KG1 (cell line): ENCODE measurements at regions not wholly inside any gene's neighbourhood (a gene's known extent, or its start where the extent isn't known, plus 50 kb on each side); places are given as distances from the start of the nearest gene placed in this dataset.
"Not testable (repeated sequence)": the region's sequence is repeated elsewhere in the genome, so short reads cannot be mapped to it uniquely, and the experiment has no call there.

Experiments
- DNase-seq: peaks from one replicate; lab custom pipeline; 2025; lab: John Stamatoyannopoulos, UW

DNA sequence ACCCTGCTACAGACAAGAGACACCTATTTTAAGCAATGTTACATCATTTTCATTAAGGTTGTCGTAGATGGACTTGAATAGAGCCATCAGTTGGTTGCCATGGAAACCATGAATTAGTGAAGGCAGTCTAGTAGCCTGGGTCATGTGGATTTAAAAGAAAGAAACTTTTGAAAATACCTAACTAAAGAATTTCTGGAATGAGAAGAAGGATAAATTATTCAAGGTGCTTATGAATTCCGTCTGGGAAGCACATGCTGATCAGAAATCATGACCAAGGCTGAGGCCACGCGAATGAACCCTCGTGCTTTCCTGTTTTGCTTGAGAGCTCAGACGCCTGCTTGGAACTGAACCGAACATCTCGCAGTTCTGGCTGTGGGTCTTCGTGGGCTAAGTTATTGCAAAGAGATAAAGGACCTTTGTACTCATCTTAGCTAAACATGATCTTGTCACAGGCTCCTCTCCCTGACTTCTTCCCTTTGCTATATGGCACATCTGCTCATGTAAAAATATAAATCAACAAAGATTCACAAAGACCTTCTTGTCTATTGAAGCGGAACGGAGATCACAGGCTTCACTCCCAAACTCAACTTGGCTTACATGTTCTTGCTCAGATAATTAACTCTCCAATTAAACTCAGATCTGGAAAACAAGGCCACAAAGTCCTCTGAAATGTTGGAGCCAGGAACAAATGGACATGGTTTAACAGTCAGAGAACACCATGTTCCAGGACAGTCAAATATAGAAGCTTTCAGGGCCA is 140.2 kb downstream of the NUFIP1 start:
- DNase-seq: no peak

DNA sequence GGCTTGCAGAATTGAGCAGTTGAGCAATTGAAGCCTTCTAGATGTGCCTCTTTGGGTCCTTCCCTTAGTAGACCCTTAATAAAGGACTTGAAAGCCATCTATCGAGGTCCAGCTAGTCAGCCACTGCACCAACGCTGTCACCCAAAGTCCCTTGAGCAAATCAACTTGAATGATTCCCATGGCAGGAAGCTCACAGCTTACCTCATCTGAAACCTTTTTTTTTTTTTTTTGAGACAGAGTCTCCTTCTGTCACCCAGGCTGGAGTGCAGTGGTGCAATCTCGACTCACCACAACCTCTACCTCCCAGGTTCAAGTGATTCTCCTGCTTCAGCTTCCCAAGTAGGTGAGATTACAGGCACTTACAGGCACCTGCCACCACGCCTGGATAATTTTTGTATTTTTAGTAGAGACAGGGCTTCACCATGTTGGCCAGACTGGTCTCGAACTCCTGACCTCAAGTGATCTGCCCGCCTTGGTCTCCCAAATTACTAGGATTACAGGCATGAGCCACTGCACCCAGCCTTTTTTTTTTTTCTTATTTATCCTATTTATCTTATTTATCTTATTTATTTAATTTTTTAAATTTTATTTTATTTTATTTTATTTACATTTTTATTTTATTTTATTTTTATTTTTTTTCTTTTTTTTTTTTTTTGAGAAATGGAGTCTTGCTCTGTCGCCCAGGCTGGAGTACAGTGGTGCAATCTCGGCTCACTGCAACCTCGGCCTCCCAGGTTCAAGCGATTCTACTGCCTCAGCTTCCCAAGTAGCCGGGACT is 143.8 kb downstream of the NUFIP1 start:
- DNase-seq: not testable (repeated sequence)

DNA sequence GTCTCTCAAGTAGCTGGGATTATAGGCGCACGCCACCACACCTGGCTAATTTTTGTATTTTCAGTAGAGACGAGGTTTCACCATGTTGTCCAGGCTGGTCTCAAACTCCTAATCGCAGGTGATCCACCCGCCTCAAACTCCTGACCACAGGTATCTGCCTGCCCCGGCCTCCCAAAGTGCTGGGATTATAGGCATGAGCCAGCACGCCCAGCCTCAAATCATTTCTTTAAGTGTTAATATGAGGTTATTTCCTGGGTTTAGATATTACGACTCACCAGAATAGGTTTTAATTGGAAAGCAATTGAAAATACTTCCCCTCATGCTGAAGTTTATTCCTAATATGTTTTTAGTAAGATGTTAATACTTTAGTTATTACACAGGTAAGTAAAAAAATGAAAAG is 144.5 kb downstream of the NUFIP1 start:
- no peak for DNase-seq

DNA sequence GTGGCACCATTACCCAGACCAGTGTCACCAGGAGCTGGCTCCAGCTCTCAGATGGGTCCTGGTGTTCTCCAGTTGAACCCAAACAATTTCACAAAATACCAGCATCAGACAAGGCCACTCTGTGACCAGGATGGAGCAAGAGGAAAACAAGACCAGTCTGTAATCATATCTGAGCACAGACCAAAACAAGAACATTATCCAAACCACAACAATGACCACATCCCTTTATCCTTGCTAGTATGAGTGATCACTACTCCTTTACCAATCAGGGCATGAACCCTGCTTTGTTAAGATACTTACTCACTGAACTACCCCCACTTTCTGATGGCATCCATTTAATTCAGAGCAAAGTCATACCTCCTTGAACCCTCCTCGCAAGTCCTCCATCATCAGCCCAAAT is 145.9 kb downstream of the NUFIP1 start:
- no peak for DNase-seq

DNA sequence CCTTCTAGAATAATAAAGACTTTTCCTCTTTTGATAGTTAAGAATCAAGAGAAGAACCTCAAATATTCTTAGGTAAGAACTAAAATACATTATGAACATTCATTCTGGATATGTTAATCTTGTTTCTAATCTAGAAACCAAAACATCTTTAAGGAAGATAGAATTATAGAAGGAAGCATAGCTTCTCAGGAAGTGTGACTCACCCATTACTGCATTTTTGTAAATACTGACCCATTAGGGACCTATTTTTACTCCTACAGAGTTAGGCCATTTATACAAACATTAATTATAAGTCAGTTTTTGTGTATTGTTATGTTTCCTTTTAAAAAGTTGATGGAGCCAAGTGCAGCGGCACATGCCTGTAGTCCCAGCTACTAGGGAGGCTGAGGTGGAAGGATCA is 147.1 kb downstream of the NUFIP1 start:
- no peak for DNase-seq

DNA sequence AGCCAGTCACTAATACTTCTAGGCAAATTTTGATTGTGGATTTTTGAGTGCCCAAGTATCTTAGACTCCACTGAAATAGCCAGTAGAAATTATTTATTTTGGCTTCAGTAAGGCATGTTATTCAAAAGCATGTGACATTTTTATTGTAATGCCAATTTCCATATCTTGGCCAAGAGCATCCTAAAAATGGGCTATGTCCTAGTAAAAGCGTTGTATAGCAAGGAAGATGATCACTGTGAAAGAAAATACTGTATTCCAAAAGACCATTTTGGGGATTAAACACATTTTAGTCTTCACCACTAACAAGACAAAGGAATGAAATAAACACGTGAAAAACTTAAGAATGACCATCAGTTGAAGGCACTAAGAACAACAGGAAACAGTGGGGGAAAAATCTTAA is 149.1 kb downstream of the NUFIP1 start:
- no peak for DNase-seq

DNA sequence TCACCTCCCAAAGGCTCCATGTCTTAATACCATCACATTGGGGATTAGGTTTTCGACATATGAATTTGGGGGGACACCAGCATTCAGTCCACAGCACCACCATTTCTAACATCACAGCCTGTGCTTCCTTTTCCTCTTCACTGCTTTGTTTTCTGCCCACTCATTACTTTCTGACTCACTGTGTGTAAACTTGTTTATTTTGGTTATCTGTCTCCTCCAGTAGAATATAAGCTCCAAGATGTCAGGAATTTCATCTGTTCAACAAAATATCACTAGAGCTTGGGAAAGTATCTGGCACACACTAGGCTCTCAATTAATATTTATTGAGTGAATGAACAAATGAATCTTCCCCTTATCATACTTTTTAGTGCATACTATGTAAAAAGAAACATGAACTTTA is 152.0 kb downstream of the NUFIP1 start:
- DNase-seq: no peak

DNA sequence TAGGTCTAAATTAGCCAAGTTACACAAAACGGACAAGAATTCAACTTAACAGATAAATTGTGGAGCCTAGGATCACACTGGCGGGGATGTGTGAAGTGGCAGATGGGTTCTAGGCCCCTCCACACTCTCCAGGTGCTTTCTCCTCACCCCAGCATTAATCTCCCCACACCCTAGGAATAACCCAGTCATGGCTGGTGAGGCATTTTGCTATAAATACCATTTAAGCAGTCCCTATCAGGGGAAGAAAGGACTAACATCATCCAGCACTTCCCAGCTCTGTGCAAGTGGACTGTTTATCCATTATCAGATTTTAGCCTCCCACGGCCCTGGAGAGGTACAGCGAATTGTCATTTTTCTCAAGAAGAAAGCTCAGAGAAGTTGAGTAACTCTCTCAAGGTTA is 154.9 kb downstream of the NUFIP1 start:
- no peak for DNase-seq

DNA sequence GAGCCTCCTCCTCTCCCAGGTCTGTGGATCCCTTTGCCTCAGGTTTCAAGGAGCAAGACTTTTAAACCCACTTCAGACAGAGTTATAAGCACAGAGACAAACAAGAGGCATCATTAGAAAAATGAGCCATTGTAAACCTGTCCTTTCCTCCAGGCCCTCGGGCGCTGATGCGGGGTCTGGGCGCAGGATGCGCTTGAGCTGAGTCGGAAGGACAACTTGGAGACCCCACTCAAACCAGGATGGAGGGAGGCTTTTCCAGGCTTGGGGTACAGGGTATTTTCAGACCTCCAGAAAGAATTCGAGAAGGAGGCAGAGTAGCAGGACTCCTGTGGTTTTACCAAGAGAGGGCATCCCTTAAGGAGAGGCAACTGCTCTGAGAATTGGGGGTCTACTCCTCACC is 155.6 kb downstream of the NUFIP1 start:
- DNase-seq: no peak

DNA sequence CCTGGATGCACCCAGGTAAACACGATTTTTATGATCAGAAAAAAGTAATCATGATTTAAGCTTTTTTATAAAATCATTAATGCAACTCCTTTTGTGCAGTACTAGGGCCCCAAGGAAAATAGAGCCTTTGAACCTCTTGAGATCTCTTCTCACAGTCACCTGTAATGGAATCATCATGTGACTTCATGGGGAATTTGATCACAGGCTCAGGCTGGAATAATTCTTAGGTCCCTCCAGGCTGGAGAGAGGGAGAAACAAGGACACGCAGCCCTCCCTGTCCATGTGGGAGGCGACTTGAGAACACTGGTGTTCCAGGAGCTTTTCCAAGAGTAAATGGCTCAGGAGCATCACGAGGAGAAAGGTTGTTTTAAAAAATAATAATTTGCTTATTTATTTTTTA is 156.1 kb downstream of the NUFIP1 start:
- DNase-seq: no peak

DNA sequence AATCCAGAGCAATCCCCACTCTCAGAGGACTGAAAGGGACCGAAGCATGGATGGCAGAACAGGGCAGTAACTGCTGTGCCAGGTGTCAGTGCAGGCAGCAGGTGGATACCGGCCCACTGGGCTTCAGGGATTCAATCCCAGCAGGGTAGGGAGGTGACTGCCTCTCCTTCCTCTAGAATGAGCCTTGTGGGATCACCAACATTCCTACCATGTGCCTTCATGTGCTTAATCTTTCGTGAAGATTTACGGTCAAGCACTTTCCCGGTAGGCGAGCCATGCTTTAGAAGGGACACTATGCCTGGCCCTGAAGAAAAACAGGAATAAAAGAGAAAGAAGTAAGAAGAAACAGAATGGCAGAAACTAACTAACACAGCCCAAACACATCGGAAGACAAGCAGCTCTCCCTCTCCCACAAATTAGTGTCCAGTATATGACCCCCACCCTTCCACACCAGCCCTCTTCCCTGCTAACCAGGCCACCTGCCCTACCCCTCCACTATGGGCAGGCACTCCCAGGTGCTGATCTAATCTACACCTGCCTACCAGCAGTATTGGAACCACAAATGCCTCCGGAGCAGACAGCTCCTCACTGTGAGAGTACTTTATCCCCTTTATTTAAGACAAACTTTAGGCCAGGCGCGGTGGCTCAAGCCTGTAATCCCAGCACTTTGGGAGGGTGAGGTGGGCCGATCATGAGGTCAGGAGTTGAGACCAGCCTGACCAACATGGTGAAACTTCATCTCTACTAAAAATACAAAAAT is 162.5 kb downstream of the NUFIP1 start:
- no peak for DNase-seq

DNA sequence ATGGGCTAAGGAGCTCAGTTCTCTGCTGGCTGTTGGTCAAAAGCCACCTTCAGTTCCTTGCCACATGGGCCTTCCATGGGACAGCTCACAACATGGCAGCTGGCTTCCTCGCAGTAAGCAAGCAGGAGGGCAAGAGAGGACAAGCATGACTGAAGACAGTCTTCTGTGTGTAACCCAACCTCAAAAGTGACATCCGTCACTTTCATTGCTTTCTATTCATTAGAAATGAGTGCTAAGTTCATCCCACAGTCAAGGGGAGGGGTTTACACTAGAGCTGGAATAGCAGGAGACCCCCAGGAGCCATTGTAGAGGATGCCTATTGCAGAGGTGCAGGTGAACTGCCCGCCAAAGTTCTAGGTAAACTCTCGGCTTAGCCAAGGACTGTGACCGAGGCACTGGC is 163.3 kb downstream of the NUFIP1 start:
- no peak for DNase-seq

DNA sequence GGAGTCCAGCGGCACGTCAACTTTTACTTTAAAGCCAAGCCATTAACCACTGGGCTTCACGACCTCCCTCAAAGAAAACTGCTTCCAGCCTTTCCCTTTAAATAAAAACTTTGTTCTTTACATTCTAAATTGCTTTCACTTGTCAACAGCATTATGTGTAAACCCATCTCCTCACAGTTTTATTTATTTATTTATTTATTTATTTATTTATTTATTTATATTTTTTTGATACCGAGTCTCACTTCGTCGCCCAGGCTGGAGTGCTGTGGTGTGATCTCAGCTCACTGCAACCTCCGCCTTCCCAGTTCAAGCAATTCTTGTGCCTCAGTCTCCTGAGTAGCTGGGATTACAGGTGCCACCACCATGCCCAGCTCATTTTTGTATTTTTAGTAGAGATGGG is 165.7 kb downstream of the NUFIP1 start:
- DNase-seq: not testable (repeated sequence)

DNA sequence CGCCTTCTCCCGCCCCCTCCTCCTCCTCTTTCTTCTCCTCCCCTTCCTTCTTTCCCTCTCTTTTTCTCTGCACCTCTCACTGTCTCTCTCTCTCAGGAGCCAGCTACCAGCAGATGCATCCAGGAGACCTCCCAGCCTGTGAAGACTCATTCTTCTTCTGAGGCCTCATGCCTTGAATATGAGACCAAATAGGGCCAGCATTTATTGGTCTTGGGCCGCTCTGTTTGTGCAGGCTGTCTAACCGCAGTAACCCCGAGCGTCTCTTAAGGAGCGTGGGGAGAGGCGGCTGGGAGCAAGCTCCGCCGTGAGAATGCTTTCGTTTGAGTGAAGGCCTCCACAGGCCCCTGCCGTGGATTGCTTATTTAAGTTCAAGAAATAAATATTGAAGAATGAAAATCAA is 167.0 kb downstream of the NUFIP1 start:
- DNase-seq: no peak

DNA sequence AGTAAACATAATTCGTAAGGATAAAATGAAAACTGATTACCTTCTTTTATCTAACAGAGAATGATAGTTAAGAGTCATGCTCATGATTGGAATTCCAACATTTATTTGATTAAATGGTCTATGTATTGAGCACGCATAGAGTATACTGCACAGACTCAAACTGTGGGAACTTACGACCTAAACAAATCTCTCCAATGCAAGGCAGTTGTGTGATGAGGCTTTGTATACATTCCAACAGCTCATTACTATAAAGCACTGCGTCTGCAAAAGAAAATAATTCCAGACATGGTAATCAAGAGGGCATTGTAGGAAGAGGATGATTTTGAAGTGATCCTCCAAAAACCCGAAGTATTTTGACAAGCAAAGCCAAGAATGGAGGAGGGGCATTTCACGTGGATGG is 169.5 kb downstream of the NUFIP1 start:
- DNase-seq: no peak

DNA sequence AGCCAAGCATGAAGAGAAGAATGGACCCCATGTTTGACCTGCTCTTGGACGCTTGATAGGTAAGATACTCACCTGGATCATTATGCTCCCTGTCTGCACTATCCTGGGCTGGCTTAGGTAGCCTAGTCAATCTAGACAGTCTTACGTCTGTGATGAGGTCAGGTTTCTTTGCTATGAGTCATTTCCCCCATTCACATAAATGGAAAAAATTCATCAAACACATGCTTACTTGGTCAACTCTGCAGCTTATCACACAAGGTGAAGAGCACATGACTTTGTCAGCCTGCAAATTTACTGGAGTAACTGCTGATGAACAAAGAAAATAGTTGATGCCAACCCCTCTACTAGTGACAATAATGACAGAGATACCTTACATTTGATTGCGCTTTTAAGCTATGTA is 170.0 kb downstream of the NUFIP1 start:
- no peak for DNase-seq

DNA sequence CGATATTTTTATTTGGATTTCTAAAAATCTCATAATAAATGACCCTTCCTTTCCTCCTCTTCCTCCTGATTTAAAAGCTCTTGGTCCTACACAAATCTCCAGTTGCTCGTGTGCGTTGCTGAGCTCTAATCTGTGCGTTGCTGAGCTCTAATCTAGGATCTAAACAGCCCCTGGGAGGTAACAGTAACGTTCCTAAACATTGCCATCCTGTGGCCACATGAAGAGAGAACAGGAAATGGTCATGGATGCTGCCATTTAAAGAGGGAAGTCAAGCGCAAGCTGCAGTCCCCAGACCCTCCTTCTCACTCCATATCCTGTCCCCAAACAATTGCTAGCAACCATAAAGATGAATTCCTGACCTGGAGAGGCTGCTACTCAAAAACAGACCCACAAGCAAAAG is 170.8 kb downstream of the NUFIP1 start:
- no peak for DNase-seq

DNA sequence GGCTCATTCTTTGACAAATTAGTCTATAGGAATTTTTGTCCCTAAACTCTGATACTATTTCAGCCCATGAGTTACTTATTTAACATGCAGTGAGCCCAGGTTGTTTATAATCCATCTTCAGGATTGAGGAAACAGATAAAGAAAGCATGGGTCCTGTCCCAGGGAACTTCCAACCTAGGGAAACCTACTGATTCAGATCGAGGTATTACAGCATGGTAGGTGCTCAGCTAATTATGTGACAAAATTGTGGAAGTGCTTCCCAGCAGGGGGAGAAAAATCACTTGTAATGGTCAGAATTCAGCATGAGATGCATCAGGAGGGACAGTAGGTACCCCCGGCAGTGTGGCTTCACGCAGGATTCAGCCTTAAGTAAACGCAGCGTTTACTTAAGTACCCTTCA is 171.3 kb downstream of the NUFIP1 start:
- DNase-seq: no peak

DNA sequence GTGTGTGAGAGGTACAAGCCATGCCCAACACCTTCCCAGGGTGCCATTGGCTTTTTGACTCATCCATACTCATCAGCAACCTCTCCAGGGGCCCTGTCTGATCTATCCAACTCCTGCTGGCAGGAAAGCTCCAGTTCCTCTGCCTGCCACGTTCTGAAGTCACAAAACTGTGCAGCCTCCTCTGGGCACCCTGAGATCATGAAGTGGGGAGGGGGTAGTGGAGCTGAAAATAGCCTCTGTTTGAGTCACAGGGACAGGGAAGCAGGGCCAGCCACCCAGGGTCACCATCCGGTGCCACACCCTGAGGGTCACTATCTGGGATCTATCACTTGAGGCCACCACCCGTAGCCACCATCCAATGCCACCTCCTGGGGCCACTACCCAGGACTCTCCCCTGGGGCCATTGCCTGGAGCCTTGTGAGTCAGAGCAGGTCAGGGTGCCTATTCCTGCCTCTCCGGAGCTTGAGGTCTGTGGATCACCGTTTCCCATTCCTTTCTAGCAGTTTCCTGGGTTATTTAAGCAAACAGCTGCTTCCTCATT is 172.1 kb downstream of the NUFIP1 start:
- DNase-seq: no peak

DNA sequence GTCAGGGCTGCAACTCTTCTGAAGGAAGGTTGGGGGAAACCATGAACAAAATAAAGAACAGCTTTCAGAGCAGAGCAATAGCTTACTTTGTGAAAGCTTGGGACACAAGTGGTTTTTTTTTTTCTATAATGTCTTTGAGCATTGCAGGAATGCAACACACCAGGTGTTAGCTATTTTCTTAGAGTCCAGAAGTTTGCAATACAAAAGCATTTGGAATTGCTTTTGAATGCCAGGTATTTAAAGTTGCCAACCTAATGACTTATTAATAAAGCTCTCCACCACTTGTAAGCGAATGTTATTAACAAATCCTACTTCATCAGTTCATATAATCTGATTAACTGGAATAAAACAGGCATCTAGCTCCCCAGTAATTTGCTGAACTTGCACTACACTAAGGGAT is 172.6 kb downstream of the NUFIP1 start:
- DNase-seq: no peak

DNA sequence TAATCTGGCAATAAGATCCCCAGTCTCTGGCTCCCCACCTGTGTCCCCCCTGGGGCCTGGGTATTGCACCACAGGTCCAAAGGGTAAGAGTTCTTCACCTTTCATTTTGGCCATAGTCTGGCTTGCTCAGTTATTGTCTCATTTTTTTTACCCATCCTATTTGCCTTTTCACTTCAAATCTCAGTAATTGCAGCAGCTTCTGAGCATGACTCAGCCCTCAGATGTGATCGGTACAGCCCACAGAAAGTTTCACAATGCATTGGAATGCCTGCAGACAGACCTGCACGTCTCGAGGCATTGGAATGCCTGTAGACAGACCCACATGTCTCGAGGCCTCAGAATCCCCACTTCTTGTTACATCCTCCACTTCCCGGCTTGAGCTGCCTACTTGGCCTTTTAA is 173.6 kb downstream of the NUFIP1 start:
- DNase-seq: no peak

DNA sequence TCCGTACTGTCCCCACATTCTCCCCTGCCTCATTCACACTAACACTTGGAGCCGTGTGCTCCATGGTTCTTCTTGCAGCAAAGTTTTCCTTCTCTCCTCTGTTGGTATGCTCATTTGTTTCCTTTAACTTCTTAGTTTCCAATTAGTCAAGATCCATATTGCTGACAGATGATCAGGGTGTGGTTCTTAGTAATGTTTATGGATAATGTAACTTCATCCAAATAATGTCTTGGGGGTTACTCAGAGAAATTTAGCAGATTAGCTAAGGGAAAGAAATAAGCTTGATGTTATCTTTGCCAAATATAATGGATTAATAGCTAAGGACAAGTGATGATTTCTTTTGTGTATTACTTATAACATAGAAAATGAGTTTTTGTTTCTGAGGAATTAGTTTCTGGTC is 174.4 kb downstream of the NUFIP1 start:
- no peak for DNase-seq

DNA sequence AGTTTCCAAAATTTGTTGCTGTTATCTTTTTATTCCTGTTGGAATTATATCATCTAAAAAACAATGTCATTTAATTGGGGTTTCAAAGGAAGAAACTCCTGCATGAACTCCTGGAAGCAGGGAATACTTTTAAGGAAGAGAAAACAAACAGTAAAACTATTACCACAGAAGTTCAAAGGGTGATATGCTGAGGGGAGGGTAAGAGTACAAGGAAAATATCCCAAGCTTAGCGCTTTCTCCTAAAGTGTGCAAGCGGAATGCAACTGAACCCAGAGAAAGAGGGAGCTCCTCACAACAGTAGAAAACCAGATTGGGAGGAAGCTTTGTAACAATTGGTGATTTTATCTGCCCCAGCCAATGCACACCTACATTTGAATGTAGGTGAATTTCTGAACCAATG is 175.1 kb downstream of the NUFIP1 start:
- no peak for DNase-seq
